GM18508 (cell line): ENCODE measurements at regions not wholly inside any gene's neighbourhood (a gene's known extent, or its start where the extent isn't known, plus 50 kb on each side); places are given as distances from the start of the nearest gene placed in this dataset.
"Not testable (repeated sequence)": the region's sequence is repeated elsewhere in the genome, so short reads cannot be mapped to it uniquely, and the experiment has no call there.

ENCODE experiments used
- ATAC-seq: cut with Tn5 transposase; IDR thresholded peaks from one replicate; pipeline ENCODE4 v1.9.1; 2021; ENCODE audit warnings: moderate number of reproducible peaks; ENCODE audit not compliant: insufficient read depth, unreplicated experiment

- no peak for ATAC-seq
Measured at GRCh38 chr9:82423700-82424099, 435.1 kb downstream of the SPATA31D1 start.

DNA sequence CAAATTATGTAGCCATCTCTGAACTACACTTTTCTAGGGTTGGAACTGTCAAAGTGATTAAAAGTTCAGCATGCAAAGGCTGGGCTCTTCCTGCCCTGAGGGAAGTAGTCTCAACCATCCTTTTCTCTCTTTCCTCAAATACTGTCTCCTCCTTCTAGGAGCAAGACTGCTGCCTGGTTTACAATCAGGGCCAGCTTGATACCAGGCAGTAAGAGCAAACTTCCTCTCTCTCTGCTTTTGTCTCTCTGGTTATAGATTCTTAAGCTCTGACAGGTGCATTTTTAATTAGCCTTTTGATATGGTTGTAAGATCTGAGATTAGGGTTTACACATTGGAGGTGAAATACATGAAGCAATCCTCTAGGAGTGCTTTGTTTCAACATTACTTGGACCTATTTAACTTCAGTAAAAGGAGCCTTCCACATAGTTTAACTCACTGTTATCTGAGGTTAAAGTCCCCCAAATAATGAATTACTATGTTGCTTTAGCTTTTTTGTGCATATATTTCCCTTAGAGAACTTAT is 436.1 kb downstream of the SPATA31D1 start:
- ATAC-seq: no peak

- no peak for ATAC-seq
Measured at GRCh38 chr9:82431121-82431520, 442.5 kb downstream of the SPATA31D1 start.

DNA sequence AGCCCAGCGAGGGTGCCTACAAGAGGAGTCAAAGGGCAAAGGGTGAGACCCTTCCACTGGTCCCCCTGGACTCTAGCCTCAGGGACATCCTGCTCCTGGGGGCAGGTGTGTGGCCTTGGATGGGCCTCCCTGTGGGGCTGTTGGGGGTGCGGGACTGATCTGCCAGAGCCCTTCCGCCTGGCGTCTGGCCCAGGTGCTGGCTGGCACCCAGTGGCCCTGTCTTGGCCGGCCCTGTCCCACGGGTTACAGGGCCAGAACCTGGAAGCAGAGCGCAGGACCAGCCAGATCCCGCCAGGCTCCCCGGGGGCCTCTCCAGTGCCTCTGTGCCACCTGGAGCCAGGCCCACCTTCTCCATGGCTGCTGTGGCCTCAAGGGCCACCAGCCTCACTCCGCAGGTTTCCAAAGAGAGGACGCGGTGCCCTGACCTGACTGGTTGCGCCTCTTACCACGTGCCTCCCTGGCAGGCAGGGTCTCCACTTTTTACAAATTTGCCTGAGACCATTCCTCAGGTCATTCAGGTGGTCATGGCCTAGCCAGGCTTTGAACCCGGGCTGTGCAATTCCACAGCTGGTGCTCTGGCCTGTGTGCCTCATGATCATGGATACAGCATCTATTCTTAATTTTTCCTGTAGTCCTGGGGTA is 444.8 kb downstream of the SPATA31D1 start:
- ATAC-seq: not testable (repeated sequence)

DNA sequence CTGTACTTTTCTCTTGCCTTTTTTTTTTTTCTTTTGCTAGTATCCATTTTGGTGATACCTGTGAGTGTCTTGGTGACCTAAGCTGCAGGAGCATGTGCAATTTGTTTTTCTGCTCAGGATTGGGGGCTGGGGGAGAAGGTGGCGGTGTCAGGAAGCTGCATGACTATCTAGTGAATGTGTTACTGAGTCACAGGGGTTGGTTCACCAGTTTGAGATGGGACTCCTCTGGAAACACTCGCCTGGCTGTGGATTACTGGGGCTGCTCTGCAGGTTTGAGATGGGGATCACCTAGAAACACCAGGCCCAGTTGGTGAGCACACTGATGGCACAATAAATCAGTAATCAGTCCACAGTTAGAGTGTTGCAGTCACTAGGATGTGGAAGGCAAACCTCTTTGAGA is 447.9 kb downstream of the SPATA31D1 start:
- no peak for ATAC-seq

DNA sequence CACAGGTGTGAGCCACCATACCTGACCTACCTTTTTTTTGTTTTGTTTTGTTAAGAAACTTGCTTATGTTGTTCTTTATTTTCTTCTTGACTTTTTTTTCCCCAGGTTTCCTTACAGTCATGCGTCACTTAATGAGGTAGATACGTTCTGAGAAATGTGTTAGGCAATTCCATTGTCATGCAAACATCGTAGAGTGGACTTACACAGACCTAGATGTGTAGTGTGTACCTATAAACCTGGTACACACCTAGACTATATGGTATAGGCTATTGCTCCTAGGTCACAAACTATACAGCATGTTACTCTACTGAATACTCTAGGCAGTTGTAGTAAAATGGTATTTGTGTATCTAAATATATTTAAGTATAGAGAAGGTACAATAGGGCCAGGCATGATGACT is 448.6 kb downstream of the SPATA31D1 start:
- ATAC-seq: not testable (repeated sequence)

DNA sequence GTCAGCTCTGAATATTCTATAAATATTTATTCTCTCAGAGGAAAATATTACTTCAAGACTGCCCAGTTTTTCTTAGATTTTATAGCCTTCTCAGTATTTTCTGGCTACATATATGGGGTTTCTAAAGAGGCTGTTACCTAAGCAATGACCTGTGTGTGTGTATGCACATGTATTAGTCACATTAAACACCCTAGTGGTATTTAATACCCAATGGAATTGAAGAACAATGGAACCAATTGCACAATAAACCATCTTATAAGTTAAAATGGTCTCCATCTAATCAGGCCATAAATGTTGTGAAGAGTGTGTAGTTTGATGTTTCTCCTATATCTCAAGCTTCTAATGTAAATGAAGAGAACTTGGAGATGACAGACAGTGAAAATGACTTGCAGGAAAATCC is 450.0 kb downstream of the SPATA31D1 start:
- no peak for ATAC-seq

DNA sequence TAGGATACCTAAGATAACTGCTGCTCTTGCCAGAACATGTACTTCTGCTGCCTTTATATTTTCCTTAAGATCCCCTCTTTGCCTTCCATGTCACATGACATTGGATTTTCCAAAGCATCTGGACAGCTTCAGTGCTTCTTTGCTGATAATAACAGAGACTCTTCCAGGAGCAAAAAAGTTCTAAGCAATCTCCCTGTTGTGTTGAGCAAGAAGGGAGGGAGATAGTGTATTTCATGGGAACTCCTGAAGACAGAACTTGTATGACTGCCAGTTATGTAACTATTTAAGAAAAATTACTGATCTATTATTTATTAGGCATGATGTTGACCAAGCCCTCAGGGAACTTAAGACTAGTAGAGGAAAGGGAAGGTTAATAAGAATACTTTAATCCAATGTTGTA is 454.7 kb downstream of the SPATA31D1 start:
- ATAC-seq: no peak

GRCh38 chr9:82445556-82445955 is 457.0 kb downstream of the SPATA31D1 start:
- ATAC-seq: no peak

DNA sequence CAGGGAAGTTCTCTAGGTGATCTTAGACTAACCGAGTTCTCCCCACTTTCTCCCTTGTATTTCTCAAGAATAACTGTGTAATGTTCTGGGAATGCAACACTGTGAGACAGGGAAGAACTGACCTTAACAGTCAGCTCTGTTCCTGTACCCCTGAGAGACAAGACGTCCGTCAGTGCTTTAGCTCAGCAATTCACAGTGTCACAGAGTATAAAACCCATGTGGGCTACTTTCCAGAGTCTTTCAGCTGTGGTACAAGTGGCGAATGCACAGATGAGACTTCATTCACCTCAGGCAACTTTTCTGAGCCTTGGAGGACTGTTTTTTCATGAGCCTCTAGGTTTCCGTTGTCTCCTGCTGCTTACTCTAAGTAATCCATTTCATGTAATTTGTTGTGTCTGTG is 458.8 kb downstream of the SPATA31D1 start:
- no peak for ATAC-seq

DNA sequence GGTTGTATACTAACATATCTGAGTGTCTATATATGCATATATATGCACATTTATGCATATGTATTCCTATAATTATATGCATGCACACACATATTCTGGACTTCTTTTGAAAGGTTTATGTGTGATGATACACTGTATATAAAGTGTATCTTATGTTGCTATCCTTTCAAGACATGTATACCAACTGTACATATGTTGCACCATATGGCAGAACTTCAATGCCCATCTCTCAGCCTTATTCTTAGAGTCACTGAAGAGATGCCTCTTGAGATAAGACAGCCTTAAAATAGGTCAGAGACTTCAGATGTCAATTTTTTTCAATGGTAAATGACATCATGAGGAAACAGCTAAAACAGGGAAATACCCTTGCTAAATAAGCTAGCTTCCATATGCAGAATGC is 461.4 kb downstream of the SPATA31D1 start:
- no peak for ATAC-seq

DNA sequence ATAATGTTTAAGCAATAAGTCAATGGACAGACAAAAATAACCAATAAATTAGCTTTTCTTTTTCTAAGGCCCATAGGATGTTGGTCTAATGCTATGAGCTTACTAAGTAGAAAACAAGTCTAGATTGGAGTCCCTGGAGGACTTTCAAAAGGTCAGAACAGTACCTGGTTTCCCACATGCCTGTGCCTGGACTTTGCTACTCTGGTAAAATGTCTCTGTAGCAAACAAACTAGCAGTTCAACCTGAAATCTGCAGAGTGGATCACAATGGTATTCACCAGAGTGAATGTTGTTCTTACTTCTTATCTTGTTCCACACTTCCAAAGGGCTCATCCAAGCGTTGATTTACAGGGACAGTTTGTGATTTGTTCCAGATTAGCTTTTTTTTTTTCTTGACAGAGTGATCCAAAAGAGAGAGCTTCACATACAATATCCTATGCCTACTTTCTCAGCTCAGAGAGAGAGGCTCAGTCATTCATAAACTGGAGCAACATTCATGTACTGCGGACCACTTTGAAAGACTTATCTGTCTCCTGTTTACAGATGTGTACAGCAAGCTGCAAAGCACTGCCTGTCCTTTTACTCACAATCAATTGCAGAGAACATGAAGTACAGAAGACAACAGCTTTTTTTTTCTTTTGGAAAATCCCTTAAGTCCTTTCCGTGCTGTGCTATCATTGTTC is 466.1 kb downstream of the SPATA31D1 start:
- ATAC-seq: no peak

GRCh38 chr9:82456642-82457041 is 468.1 kb downstream of the SPATA31D1 start:
- ATAC-seq: no peak

DNA sequence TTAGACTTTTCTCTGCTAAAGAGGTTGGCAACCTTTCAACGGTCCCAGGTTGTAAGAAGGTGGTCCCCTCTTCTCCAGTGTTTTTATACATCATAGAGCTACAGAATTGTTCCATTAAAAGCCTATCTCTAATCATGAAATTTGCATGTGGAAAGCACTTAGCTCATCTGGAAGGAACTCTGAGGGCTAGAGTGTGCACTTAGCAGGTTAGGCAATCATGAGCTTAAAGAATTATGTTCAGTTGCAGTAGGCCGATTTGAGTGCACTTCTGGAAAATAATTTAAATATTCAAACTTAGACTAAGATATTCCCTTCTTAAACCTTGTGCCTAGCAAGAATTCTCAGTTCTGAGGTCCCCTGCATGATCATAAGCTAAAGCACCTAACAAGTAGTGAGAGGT is 468.7 kb downstream of the SPATA31D1 start:
- no peak for ATAC-seq

- ATAC-seq: no peak
Measured at GRCh38 chr9:82457891-82458290, 469.3 kb downstream of the SPATA31D1 start.

DNA sequence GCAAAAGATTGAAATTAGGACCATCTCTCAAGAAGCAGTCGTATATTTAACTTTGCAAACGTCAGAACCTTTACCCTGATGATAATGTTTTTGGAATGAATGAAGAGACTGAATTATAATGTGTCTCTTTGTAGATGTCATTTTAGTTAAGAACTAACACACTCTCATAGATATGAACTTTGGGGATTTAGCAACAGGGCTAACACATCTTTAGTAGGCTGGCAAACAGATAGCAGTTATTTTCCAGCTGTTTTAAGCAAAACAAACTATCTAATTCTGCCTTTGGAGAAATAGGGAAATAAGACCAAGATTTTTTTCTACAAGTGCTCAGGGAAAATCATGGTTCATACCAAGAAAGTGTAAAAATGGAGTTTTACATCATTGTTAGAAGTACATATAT is 469.7 kb downstream of the SPATA31D1 start:
- ATAC-seq: no peak

GRCh38 chr9:82466616-82467260 is 478.2 kb downstream of the SPATA31D1 start:
- ATAC-seq: no peak

- ATAC-seq: no peak
Measured at GRCh38 chr9:82467436-82467835, 478.9 kb downstream of the SPATA31D1 start.

DNA sequence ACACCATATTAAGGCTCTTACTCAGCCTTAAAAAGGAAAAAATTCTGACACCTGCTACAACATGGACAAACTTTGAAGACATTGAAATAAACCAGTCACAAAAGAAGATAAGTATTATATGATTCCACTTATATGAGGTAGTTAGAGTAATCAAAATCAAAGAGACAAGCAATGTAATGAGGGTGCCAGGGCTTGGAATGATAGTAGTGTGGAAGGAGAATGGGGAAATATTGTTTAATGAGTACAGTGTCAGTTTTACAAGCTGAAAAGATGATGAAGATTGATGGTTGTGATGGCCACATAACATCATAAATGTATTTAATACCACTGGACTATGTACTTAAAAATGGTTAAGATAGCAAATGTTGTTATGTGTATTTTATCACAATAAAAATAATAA is 485.7 kb downstream of the SPATA31D1 start:
- no peak for ATAC-seq

DNA sequence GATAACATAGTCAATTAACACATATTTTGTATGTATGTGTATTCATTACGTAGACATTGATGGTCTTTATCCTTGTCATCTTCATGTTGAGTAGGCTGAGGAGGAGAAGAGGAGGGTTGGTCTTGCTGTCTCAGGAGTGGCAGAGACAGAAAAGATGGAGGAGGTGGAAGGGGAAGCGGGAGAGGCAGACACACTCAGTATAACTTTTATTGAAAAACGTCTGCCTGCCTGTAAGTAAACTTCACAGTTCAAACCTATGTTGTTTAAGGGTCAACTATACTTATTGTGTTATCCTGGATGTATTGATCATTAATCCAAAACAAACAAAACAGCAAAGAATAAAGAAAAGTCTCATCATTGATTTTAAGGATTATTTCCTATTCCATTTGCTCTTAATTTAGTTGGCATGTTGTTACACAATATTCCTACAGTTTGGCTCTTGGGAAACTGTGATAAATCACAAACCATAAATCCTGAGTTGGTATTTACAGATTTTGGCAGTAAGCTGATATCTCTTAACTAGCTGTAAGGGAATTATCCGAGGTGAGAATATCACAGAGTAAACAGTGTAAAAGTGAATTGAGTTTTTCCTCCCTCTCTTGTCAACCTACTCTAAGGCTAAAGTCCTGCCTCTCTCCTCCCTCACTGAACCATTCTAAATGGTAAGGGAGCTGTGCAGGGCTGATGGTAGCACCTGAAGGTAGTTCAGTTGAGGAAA is 487.2 kb downstream of the SPATA31D1 start:
- ATAC-seq: no peak

DNA sequence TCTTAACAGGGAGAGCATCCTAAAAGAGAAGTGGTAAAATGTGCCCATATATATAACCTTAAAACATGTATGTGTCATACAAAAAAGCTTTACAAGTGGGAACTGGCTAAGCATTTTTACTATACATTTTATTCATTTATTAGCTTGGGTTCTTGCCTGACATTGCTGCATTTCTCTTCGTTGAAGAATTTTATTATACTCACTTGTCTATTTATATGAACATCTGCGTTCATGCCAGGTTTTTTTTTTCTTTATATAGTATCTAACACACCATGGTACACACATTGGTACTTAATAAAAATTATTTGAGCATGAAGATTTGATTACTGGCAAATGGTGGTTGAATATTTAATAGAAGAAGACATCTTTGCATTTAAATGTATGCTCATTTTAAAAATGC is 492.3 kb downstream of the SPATA31D1 start:
- ATAC-seq: no peak
